GM19328 (cell line): ENCODE measurements at regions not wholly inside any gene's neighbourhood (a gene's known extent, or its start where the extent isn't known, plus 50 kb on each side); places are given as distances from the start of the nearest gene placed in this dataset.
"Not testable (repeated sequence)": the region's sequence is repeated elsewhere in the genome, so short reads cannot be mapped to it uniquely, and the experiment has no call there.

ENCODE experiments used
- ATAC-seq: cut with Tn5 transposase; IDR thresholded peaks from one replicate; pipeline ENCODE4 v1.9.1; 2021; ENCODE audit warnings: mild to moderate bottlenecking, moderate library complexity; ENCODE audit not compliant: unreplicated experiment

GRCh38 chr1:221549815-221550214 lies 192.1 kb downstream of the DUSP10 start:
- ATAC-seq, result no peak

- not testable (repeated sequence) for ATAC-seq
These were observed 189.1 kb downstream of the DUSP10 start for GRCh38 chr1:221552792-221553191.

GRCh38 chr1:221555689-221556433 lies 186.0 kb downstream of the DUSP10 start:
- ATAC-seq, result no peak

GRCh38 chr1:221556435-221556834 lies 185.5 kb downstream of the DUSP10 start:
- no peak for ATAC-seq

- ATAC-seq, result no peak
These were observed 184.9 kb downstream of the DUSP10 start for GRCh38 chr1:221557013-221557412.

- ATAC-seq, result no peak
These were observed 183.5 kb downstream of the DUSP10 start for GRCh38 chr1:221558396-221558795.

GRCh38 chr1:221559911-221560310 lies 182.0 kb downstream of the DUSP10 start:
- no peak for ATAC-seq

- no peak for ATAC-seq
These were observed 179.1 kb downstream of the DUSP10 start for GRCh38 chr1:221562542-221563475.

GRCh38 chr1:221563476-221563921 lies 178.4 kb downstream of the DUSP10 start:
- no peak for ATAC-seq

GRCh38 chr1:221564891-221565290 lies 177.0 kb downstream of the DUSP10 start:
- no peak for ATAC-seq

GRCh38 chr1:221565711-221566110 lies 176.2 kb downstream of the DUSP10 start:
- ATAC-seq, result no peak

- ATAC-seq, result no peak
These were observed 173.9 kb downstream of the DUSP10 start for GRCh38 chr1:221567859-221568507.

- ATAC-seq, result no peak
These were observed 168.1 kb downstream of the DUSP10 start for GRCh38 chr1:221573756-221574155.

GRCh38 chr1:221574529-221574928 lies 167.4 kb downstream of the DUSP10 start:
- no peak for ATAC-seq

GRCh38 chr1:221575605-221576004 lies 166.3 kb downstream of the DUSP10 start:
- no peak for ATAC-seq

- ATAC-seq, result no peak
These were observed 165.6 kb downstream of the DUSP10 start for GRCh38 chr1:221576268-221576667.

- ATAC-seq, result no peak
These were observed 158.4 kb downstream of the DUSP10 start for GRCh38 chr1:221583465-221583864.

GRCh38 chr1:221587013-221587412 lies 154.9 kb downstream of the DUSP10 start:
- not testable (repeated sequence) for ATAC-seq

GRCh38 chr1:221591250-221591649 lies 150.6 kb downstream of the DUSP10 start:
- not testable (repeated sequence) for ATAC-seq

- ATAC-seq, result no peak
These were observed 147.3 kb downstream of the DUSP10 start for GRCh38 chr1:221594576-221594975.

GRCh38 chr1:221598122-221598521 lies 143.8 kb downstream of the DUSP10 start:
- no peak for ATAC-seq
